Body of pancreas (tissue), 4 donors: ENCODE measurements at regions not wholly inside any gene's neighbourhood (a gene's known extent, or its start where the extent isn't known, plus 50 kb on each side); places are given as distances from the start of the nearest gene placed in this dataset.
"Not testable (repeated sequence)": the region's sequence is repeated elsewhere in the genome, so short reads cannot be mapped to it uniquely, and the experiment has no call there.

Experiments used
- ATAC-seq: fragments of 150-250 bp; one replicate; pipeline ENCODE4 v1.9.1; 2016
- DNase-seq, 4 donors: peaks; one replicate each; pipeline ENCODE4 v3.0.0-alpha.2; 2019
- H3K27ac ChIP-seq, 4 donors: fragments of 200-600 bp; sonication (generic); 1 replicate in 3 of 4; 2 replicates in 1 of 4; pipeline versions ENCODE4 v1.5.1 to v1.6.1; 2016 to 2019; ENCODE audit warnings: mild to moderate bottlenecking in 1 of 4, mixed read lengths in 1 of 4, moderate library complexity in 1 of 4
- H3K27me3 ChIP-seq, 2 donors: fragments of 200-600 bp; sonication (generic); one replicate each; pipeline ENCODE4 v1.6.0; 2016; ENCODE audit warnings: mild to moderate bottlenecking in 1 of 2
- H3K36me3 ChIP-seq, 2 donors: fragments of 200-600 bp; sonication (generic); replicated peaks in 1 of 2; 2 replicates each; pipeline ENCODE4 v1.5.1; 2016; ENCODE audit warnings: low read depth in 2 of 2; ENCODE audit not compliant: insufficient read depth in 1 of 2
- H3K4me1 ChIP-seq: fragments of 200-600 bp; sonication (generic); one replicate; pipeline ENCODE4 v1.6.0; 2016
- H3K4me3 ChIP-seq, 2 donors: fragments of 200-600 bp; sonication (generic); 1 replicate in 1 of 2; 2 replicates in 1 of 2; pipeline ENCODE4 v1.5.1; 2016 to 2019
- H3K9me3 ChIP-seq, 3 donors: fragments of 200-600 bp; sonication (generic); 1 replicate in 2 of 3; 2 replicates in 1 of 3; pipeline ENCODE4 v1.5.1; 2016
- CTCF ChIP-seq, 7 experiments: fragments of 450-650 bp in 4 of 7; fragments of 200-600 bp in 3 of 7; sonication (generic) in 3 of 7; IDR thresholded peaks; one replicate each; pipeline ENCODE4 v1.5.1; 2016 to 2019; ENCODE audit warnings: antibody characterized with exemption in 7 of 7
- POLR2A ChIP-seq, 3 donors: fragments of 450-650 bp; IDR thresholded peaks; one replicate each; pipeline ENCODE4 v1.6.1; 2016; ENCODE audit warnings: antibody characterized with exemption in 3 of 3, mild to moderate bottlenecking in 2 of 3
- WGBS, 2 donors: methylation state at CpG; one replicate each; pipeline ENCODE4 v1.1.5; 2017; 5-methylcytosine and 5-hydroxymethylcytosine counted together
- intact Hi-C: fragments of 100-400 bp; cut with DNase I; formaldehyde crosslinking; loops from one replicate; pipeline ENCODE4 v1.15.1; 2023

GRCh38 chr5:155665361-155665760, 651.8 kb downstream of the KIF4B start:
- WGBS, 2 donors, result 27 to 29% methylated on average over 7 of the region's 7 CpGs
- no peak for TF ChIP-seq CTCF (IDR thresholded peaks at IDR 0.05)
- no peak for TF ChIP-seq POLR2A (IDR thresholded peaks at IDR 0.05)
- no peaks in the 10 kb centered on the region for H3K4me1 ChIP-seq
- H3K9me3 ChIP-seq, result no peaks in the 10 kb centered on the region
- ATAC-seq, result no peak
- H3K27me3 ChIP-seq, result no peaks in the 10 kb centered on the region
- H3K4me3 ChIP-seq, result no peak overlapping the region
- H3K36me3 ChIP-seq, result no peaks in the 10 kb centered on the region
- no peak for DNase-seq
- H3K27ac ChIP-seq, result no peak overlapping the region
- intact Hi-C loops, result no loop called here

GRCh38 chr5:155672001-155672400, 655.0 kb upstream of the SGCD start:
- H3K27me3 ChIP-seq, intact Hi-C loops, H3K9me3 ChIP-seq, H3K4me1 ChIP-seq, DNase-seq, H3K36me3 ChIP-seq, H3K4me3 ChIP-seq, ATAC-seq, H3K27ac ChIP-seq: not testable (repeated sequence)
- WGBS, 2 donors, result 49 to 52% methylated on average over 7 of the region's 7 CpGs

GRCh38 chr5:155676967-155677366, 650.0 kb upstream of the SGCD start:
- intact Hi-C loops, result no loop called here
- no peak for TF ChIP-seq CTCF (IDR thresholded peaks at IDR 0.05)
- no peak for TF ChIP-seq POLR2A (IDR thresholded peaks at IDR 0.05)
- no peak overlapping the region for H3K27ac ChIP-seq
- no peak for DNase-seq
- H3K9me3 ChIP-seq, result no peaks in the 10 kb centered on the region
- ATAC-seq, result no peak
- H3K4me3 ChIP-seq, result no peak overlapping the region
- no peaks in the 10 kb centered on the region for H3K27me3 ChIP-seq
- no peaks in the 10 kb centered on the region for H3K4me1 ChIP-seq
- H3K36me3 ChIP-seq, result no peaks in the 10 kb centered on the region

GRCh38 chr5:155678371-155678770, 648.6 kb upstream of the SGCD start:
- Histone ChIP-seq H3K36me3 (no peaks in the 10 kb centered on the region), H3K9me3 (no peaks in the 10 kb centered on the region), H3K27me3 (no peaks in the 10 kb centered on the region), H3K27ac (no peak overlapping the region), H3K4me1 (no peaks in the 10 kb centered on the region), H3K4me3 (no peak overlapping the region)
- ATAC-seq (no peak), DNase-seq (no peak)
- intact Hi-C loops, result no loop called here
- WGBS, 2 donors, result 54% methylated on average over 2 of the region's 2 CpGs
- no peak for TF ChIP-seq CTCF (IDR thresholded peaks at IDR 0.05)
- TF ChIP-seq POLR2A (IDR thresholded peaks at IDR 0.05), result no peak

GRCh38 chr5:155679530-155679929, 647.4 kb upstream of the SGCD start:
- TF ChIP-seq CTCF (IDR thresholded peaks at IDR 0.05), result no peak
- no peak for TF ChIP-seq POLR2A (IDR thresholded peaks at IDR 0.05)

More at GRCh38 chr5:155679530-155679929, 647.4 kb upstream of the SGCD start:
- 17 to 55% methylated on average over 1 of the region's 1 CpG for WGBS, 2 donors
- no peak overlapping the region for H3K27ac ChIP-seq
- no peaks in the 10 kb centered on the region for H3K27me3 ChIP-seq
- no peak for DNase-seq
- no peak overlapping the region for H3K4me3 ChIP-seq
- no peaks in the 10 kb centered on the region for H3K36me3 ChIP-seq
- intact Hi-C loops, result no loop called here
- H3K4me1 ChIP-seq, result no peaks in the 10 kb centered on the region
- no peaks in the 10 kb centered on the region for H3K9me3 ChIP-seq
- ATAC-seq, result no peak
